ENCODE measurements at regions not wholly inside any gene's neighbourhood (a gene's known extent, or its start where the extent isn't known, plus 50 kb on each side); places are given as distances from the start of the nearest gene placed in this dataset.

GRCh38 chr4:171644430-171645057 is 168.7 kb upstream of the GALNTL6 start (continued):
- no peak for TF ChIP-seq ZBTB21 (CRISPR knock-in tag; IDR thresholded peaks at IDR 0.05; ENCODE audit: borderline replicate concordance)
- no peak for TF ChIP-seq CDX4 (CRISPR knock-in tag; IDR thresholded peaks at IDR 0.05; ENCODE audit: borderline replicate concordance)
- TF ChIP-seq MAX (CRISPR knock-in tag; IDR thresholded peaks at IDR 0.05): no peak
- TF ChIP-seq ZNF512 (CRISPR knock-in tag; IDR thresholded peaks at IDR 0.05; ENCODE audit: borderline replicate concordance): no peak
- TF ChIP-seq SMAD4 (CRISPR knock-in tag; IDR thresholded peaks at IDR 0.05): no peak
- TF ChIP-seq MXD4 (CRISPR knock-in tag; IDR thresholded peaks at IDR 0.05; ENCODE audit: borderline replicate concordance): no peak

- CTCF ChIA-PET: no interaction called here
- Mint-ChIP-seq H3K4me3 (no peak overlapping the region), H3K27ac (no peak overlapping the region), H3K4me1 (peaks cover 4% of the 10 kb centered on the region), H3K27me3 (ENCODE audit: low read depth) (no peaks in the 10 kb centered on the region; the same call in 1 of the 2 replicates), H3K36me3 (no peaks in the 10 kb centered on the region), H3K9me3 (peaks cover 6% of the 10 kb centered on the region; the same call in 1 of the 2 replicates)
- POLR2A ChIA-PET: no interaction called here
- no peak for DNase-seq (ENCODE audit: low spot score)
- no peak for TF ChIP-seq EMX1 (CRISPR knock-in tag; IDR thresholded peaks at IDR 0.05)
- no peak for ATAC-seq
Measured at GRCh38 chr4:171639540-171639939, 173.7 kb upstream of the GALNTL6 start.

- no peaks in the 10 kb centered on the region for H3K36me3 Mint-ChIP-seq
- TF ChIP-seq ETV6 (CRISPR knock-in tag; IDR thresholded peaks at IDR 0.05) (no peak), ZBTB43 (CRISPR knock-in tag; IDR thresholded peaks at IDR 0.05) (no peak), ATF6 (CRISPR knock-in tag; IDR thresholded peaks at IDR 0.05) (no peak), KAT7 (CRISPR knock-in tag; IDR thresholded peaks at IDR 0.05; ENCODE audit: borderline replicate concordance) (no peak), E2F4 (CRISPR knock-in tag; IDR thresholded peaks at IDR 0.05; ENCODE audit: borderline replicate concordance, low read depth) (no peak), MLX (CRISPR knock-in tag; IDR thresholded peaks at IDR 0.05) (no peak), ZNF671 (CRISPR knock-in tag; IDR thresholded peaks at IDR 0.05) (no peak), RORB (CRISPR knock-in tag; IDR thresholded peaks at IDR 0.05) (no peak), MYBL2 (CRISPR knock-in tag; IDR thresholded peaks at IDR 0.05) (no peak), E2F5 (CRISPR knock-in tag; IDR thresholded peaks at IDR 0.05) (no peak), ATF1 (CRISPR knock-in tag; IDR thresholded peaks at IDR 0.05) (no peak), TEAD4 (CRISPR knock-in tag; IDR thresholded peaks at IDR 0.05) (no peak), JAZF1 (CRISPR knock-in tag; IDR thresholded peaks at IDR 0.05) (no peak)
- ATAC-seq (no peak), DNase-seq (ENCODE audit: low spot score) (no peak)
- no peak overlapping the region for H3K4me3 Mint-ChIP-seq
- CTCF ChIA-PET: no interaction called here
- POLR2A ChIA-PET: no interaction called here
- no peak overlapping the region for H3K27ac Mint-ChIP-seq
- H3K9me3 Mint-ChIP-seq: peaks cover 19% of the 10 kb centered on the region
- H3K4me1 Mint-ChIP-seq: no peaks in the 10 kb centered on the region
- no peaks in the 10 kb centered on the region; the same call in 1 of the 2 replicates for H3K27me3 Mint-ChIP-seq (ENCODE audit: low read depth)
Measured at GRCh38 chr4:171636606-171637005, 176.6 kb upstream of the GALNTL6 start.
